ENCODE measurements at regions not wholly inside any gene's neighbourhood (a gene's known extent, or its start where the extent isn't known, plus 50 kb on each side); places are given as distances from the start of the nearest gene placed in this dataset.

- Histone ChIP-seq H3K4me3 (ENCODE audit: low read length) (no peak overlapping the region), H3K9me3 (ENCODE audit: control insufficient read depth, low read depth, low read length) (peaks cover 5% of the 10 kb centered on the region), H3K27ac (ENCODE audit: low read length) (no peak overlapping the region), H3K36me3 (ENCODE audit: control insufficient read depth, insufficient read depth, low read length) (no peaks in the 10 kb centered on the region), H3K4me1 (ENCODE audit: control insufficient read depth, insufficient read depth, low read length) (no peaks in the 10 kb centered on the region), H3K27me3 (ENCODE audit: control insufficient read depth, insufficient read depth, low read length) (no peaks in the 10 kb centered on the region)
- no peak for DNase-seq
- 90% methylated on average over 1 of the region's 2 CpGs for WGBS (ENCODE audit: insufficient coverage, low lambda C conversion rate)
These were observed 65.4 kb upstream of the MMADHC start for GRCh38 chr2:149652926-149653325.

GRCh38 chr2:149652526-149652925, 65.0 kb upstream of the MMADHC start:
- 70% methylated on average over 2 of the region's 3 CpGs for WGBS (ENCODE audit: insufficient coverage, low lambda C conversion rate)
- no peak overlapping the region for H3K4me3 ChIP-seq (ENCODE audit: low read length)
- H3K4me1 ChIP-seq (ENCODE audit: control insufficient read depth, insufficient read depth, low read length), result no peaks in the 10 kb centered on the region
- H3K9me3 ChIP-seq (ENCODE audit: control insufficient read depth, low read depth, low read length), result peaks cover 5% of the 10 kb centered on the region
- H3K27me3 ChIP-seq (ENCODE audit: control insufficient read depth, insufficient read depth, low read length), result no peaks in the 10 kb centered on the region
- DNase-seq, result peak in 1 of 2 donors; percentile 14
- H3K27ac ChIP-seq (ENCODE audit: low read length), result no peak overlapping the region
- H3K36me3 ChIP-seq (ENCODE audit: control insufficient read depth, insufficient read depth, low read length), result no peaks in the 10 kb centered on the region

- WGBS (ENCODE audit: insufficient coverage, low lambda C conversion rate), result no CpG with 5 or more reads among the region's 6 CpGs
- Histone ChIP-seq H3K27me3 (ENCODE audit: control insufficient read depth, insufficient read depth, low read length) (no peaks in the 10 kb centered on the region), H3K9me3 (ENCODE audit: control insufficient read depth, low read depth, low read length) (peaks cover 5% of the 10 kb centered on the region), H3K27ac (ENCODE audit: low read length) (no peak overlapping the region), H3K36me3 (ENCODE audit: control insufficient read depth, insufficient read depth, low read length) (no peaks in the 10 kb centered on the region), H3K4me1 (ENCODE audit: control insufficient read depth, insufficient read depth, low read length) (no peaks in the 10 kb centered on the region), H3K4me3 (ENCODE audit: low read length) (no peak overlapping the region)
- no peak for DNase-seq
These were observed 63.7 kb upstream of the MMADHC start for GRCh38 chr2:149651229-149651628.

DNA sequence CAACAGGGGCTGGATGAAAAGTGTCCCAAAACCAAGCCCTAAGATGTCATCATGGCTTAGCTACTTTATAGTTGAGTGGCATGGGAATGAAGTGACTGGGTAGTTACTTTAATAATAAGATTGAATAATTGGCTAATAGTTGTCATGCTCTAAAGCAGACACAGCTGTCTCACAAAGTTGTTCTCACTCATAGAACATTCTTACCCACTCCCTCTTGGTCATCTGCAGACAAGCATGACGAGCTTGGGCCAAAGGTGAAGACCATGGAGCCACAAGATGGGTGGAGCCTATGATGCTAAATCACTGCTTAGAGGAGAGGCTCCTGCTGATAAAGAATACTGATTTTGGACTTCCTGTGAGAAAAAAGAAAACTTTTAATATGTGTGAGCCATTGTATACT, 62.4 kb upstream of the MMADHC start:
- no peak overlapping the region for H3K27ac ChIP-seq (ENCODE audit: low read length)
- no peak for DNase-seq
- H3K36me3 ChIP-seq (ENCODE audit: control insufficient read depth, insufficient read depth, low read length), result no peaks in the 10 kb centered on the region
- peaks cover 5% of the 10 kb centered on the region for H3K9me3 ChIP-seq (ENCODE audit: control insufficient read depth, low read depth, low read length)
- no peak overlapping the region for H3K4me3 ChIP-seq (ENCODE audit: low read length)
- H3K27me3 ChIP-seq (ENCODE audit: control insufficient read depth, insufficient read depth, low read length), result no peaks in the 10 kb centered on the region
- H3K4me1 ChIP-seq (ENCODE audit: control insufficient read depth, insufficient read depth, low read length), result no peaks in the 10 kb centered on the region
- no CpG with 5 or more reads among the region's 1 CpG for WGBS (ENCODE audit: insufficient coverage, low lambda C conversion rate)

- no peak overlapping the region for H3K4me3 ChIP-seq (ENCODE audit: low read length)
- H3K36me3 ChIP-seq (ENCODE audit: control insufficient read depth, insufficient read depth, low read length), result no peaks in the 10 kb centered on the region
- H3K27me3 ChIP-seq (ENCODE audit: control insufficient read depth, insufficient read depth, low read length), result no peaks in the 10 kb centered on the region
- no peaks in the 10 kb centered on the region for H3K4me1 ChIP-seq (ENCODE audit: control insufficient read depth, insufficient read depth, low read length)
- H3K9me3 ChIP-seq (ENCODE audit: control insufficient read depth, low read depth, low read length), result peaks cover 5% of the 10 kb centered on the region
- H3K27ac ChIP-seq (ENCODE audit: low read length), result no peak overlapping the region
- WGBS (ENCODE audit: insufficient coverage, low lambda C conversion rate), result no CpG with 5 or more reads among the region's 3 CpGs
- peak; percentile 19 to 22 for DNase-seq
These were observed 60.9 kb upstream of the MMADHC start for GRCh38 chr2:149648282-149649030.

DNA sequence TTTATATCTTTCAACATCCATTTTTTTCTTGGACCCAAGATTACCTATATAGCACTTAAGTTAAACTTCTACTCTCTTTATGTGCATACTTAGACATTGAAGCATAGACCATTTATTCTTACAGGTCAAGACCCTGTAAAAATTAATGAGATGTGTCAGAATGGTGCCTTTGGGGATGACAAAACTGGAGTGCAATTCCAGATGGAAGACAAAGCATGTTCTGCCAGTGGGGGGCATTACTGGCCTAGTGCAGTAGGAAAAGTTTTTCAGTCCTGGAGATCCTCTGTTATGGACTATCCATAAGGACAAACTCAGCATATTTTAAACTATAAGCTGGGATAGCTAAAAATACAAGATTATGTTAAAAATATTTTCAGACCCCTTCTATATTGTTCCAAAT, 57.8 kb upstream of the MMADHC start:
- H3K27ac ChIP-seq (ENCODE audit: low read length), result no peak overlapping the region
- no peaks in the 10 kb centered on the region for H3K36me3 ChIP-seq (ENCODE audit: control insufficient read depth, insufficient read depth, low read length)
- no peak overlapping the region for H3K4me3 ChIP-seq (ENCODE audit: low read length)
- no peaks in the 10 kb centered on the region for H3K9me3 ChIP-seq (ENCODE audit: control insufficient read depth, low read depth, low read length)
- no peaks in the 10 kb centered on the region for H3K27me3 ChIP-seq (ENCODE audit: control insufficient read depth, insufficient read depth, low read length)
- no peak for DNase-seq
- H3K4me1 ChIP-seq (ENCODE audit: control insufficient read depth, insufficient read depth, low read length), result no peaks in the 10 kb centered on the region
